ENCODE measurements at regions not wholly inside any gene's neighbourhood (a gene's known extent, or its start where the extent isn't known, plus 50 kb on each side); places are given as distances from the start of the nearest gene placed in this dataset.

DNA sequence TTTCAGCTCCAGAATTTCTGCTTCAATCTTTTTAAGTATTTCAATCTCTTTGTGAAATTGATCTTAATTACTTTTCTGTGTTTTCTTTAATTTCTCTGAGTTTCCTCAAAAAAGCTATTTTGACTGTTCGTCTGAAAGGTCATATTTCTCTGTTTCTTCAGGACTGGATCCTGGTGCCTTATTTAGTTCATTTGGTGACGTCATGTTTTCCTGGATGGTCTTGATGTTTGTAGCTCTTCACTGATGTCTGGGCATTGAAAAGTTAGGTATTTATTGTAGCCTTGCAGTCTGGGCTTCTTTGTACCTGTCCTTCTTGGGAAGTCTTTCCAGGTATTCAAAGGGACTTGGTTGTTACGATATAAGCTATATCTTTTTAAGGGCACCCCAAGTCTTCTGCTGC is 998.7 kb downstream of the NCAM2 start:
- TF ChIP-seq, protein P1, sequence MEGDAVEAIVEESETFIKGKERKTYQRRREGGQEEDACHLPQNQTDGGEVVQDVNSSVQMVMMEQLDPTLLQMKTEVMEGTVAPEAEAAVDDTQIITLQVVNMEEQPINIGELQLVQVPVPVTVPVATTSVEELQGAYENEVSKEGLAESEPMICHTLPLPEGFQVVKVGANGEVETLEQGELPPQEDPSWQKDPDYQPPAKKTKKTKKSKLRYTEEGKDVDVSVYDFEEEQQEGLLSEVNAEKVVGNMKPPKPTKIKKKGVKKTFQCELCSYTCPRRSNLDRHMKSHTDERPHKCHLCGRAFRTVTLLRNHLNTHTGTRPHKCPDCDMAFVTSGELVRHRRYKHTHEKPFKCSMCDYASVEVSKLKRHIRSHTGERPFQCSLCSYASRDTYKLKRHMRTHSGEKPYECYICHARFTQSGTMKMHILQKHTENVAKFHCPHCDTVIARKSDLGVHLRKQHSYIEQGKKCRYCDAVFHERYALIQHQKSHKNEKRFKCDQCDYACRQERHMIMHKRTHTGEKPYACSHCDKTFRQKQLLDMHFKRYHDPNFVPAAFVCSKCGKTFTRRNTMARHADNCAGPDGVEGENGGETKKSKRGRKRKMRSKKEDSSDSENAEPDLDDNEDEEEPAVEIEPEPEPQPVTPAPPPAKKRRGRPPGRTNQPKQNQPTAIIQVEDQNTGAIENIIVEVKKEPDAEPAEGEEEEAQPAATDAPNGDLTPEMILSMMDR (IDR thresholded peaks at IDR 0.05), result no peak
- TF ChIP-seq EZH2 (IDR thresholded peaks at IDR 0.05) (no peak), EZH2phosphoT487 (IDR thresholded peaks at IDR 0.05) (no peak)

Data from neural progenitor cell (in vitro differentiated cells).